HepG2 (cell line): ENCODE measurements at regions not wholly inside any gene's neighbourhood (a gene's known extent, or its start where the extent isn't known, plus 50 kb on each side); places are given as distances from the start of the nearest gene placed in this dataset.

Experiments
- FOXK1 ChIP-seq: sonication (generic); formaldehyde crosslinking; IDR thresholded peaks from 2 replicates; pipeline ENCODE4 v1.4.0; 2020; ENCODE audit warnings: low read depth, missing genetic modification reagents, borderline replicate concordance
- GMEB1 ChIP-seq: sonication (generic); formaldehyde crosslinking; IDR thresholded peaks from 2 replicates; pipeline ENCODE4 v1.5.1; 2020; ENCODE audit warnings: missing genetic modification reagents, mild to moderate bottlenecking, borderline replicate concordance
- GRHL1 ChIP-seq: sonication (generic); formaldehyde crosslinking; conservative IDR thresholded peaks from 2 replicates; pipeline ENCODE4 v1.8.0; 2022; ENCODE audit warnings: missing genetic modification reagents
- HNF4A ChIP-seq: sonication (generic); formaldehyde crosslinking; IDR thresholded peaks from 2 replicates; pipeline ENCODE4 v1.4.0; 2020; ENCODE audit warnings: missing genetic modification reagents
- HOXA3 ChIP-seq: sonication (generic); formaldehyde crosslinking; IDR thresholded peaks from 2 replicates; pipeline ENCODE4 v1.5.0; 2020; ENCODE audit warnings: missing genetic modification reagents
- RXRA ChIP-seq: sonication (generic); formaldehyde crosslinking; IDR thresholded peaks from 2 replicates; pipeline ENCODE4 v1.5.1; 2020; ENCODE audit warnings: missing genetic modification reagents
- SAP130 ChIP-seq: IDR thresholded peaks from 2 replicates; pipeline ENCODE4 v1.6.1; 2016; ENCODE audit warnings: low read depth
- SMYD3 ChIP-seq: sonication (generic); formaldehyde crosslinking; IDR thresholded peaks from 2 replicates; pipeline ENCODE4 v1.8.1; 2023; ENCODE audit warnings: mild to moderate bottlenecking, missing genetic modification reagents
- TFE3 ChIP-seq: IDR thresholded peaks from 2 replicates; pipeline ENCODE4 v1.6.1; 2016
- ZEB1 ChIP-seq: IDR thresholded peaks from 2 replicates; pipeline ENCODE4 v1.6.1; 2012; ENCODE audit warnings: mild to moderate bottlenecking, low read depth, inconsistent platforms; ENCODE audit not compliant: insufficient replicate concordance
- ZFY ChIP-seq: sonication (generic); formaldehyde crosslinking; IDR thresholded peaks from 2 replicates; pipeline ENCODE4 v1.4.0; 2020; ENCODE audit warnings: missing genetic modification reagents
- ZNF589 ChIP-seq: sonication (generic); formaldehyde crosslinking; conservative IDR thresholded peaks from 2 replicates; pipeline ENCODE4 v1.8.0; 2022; ENCODE audit warnings: mild to moderate bottlenecking, moderate library complexity, missing genetic modification reagents
- ZNF614 ChIP-seq: IDR thresholded peaks from 2 replicates; pipeline ENCODE4 v1.6.1; 2018; ENCODE audit warnings: missing biosample characterization, missing genetic modification reagents, inconsistent platforms, borderline replicate concordance
- TF ChIP-seq, protein P1 (sequence below): sonication (generic); formaldehyde crosslinking; IDR thresholded peaks from 2 replicates; pipeline ENCODE4 v1.5.0; 2020; ENCODE audit warnings: mild to moderate bottlenecking, missing genetic modification reagents
- TF ChIP-seq, protein P2 (sequence below): sonication (generic); formaldehyde crosslinking; IDR thresholded peaks from 2 replicates; pipeline ENCODE4 v1.4.0; 2020; ENCODE audit warnings: mild to moderate bottlenecking, missing genetic modification reagents
- TF ChIP-seq, protein P3 (sequence below): sonication (generic); formaldehyde crosslinking; IDR thresholded peaks from 2 replicates; pipeline ENCODE4 v1.5.0; 2020; ENCODE audit warnings: missing genetic modification reagents
- TF ChIP-seq, protein P4 (sequence below): sonication (generic); formaldehyde crosslinking; IDR thresholded peaks from 2 replicates; pipeline ENCODE4 v1.8.0; 2022; ENCODE audit warnings: mild to moderate bottlenecking, missing genetic modification reagents

- peak; percentile 70 for TF ChIP-seq TFE3
- peak; percentile 97 for TF ChIP-seq RXRA
- peak; percentile 88; the same call in 1 of the 2 replicates for TF ChIP-seq ZNF614 (CRISPR knock-in tag)
- no peak for TF ChIP-seq GRHL1
- peak; percentile 54; the same call in 1 of the 2 replicates for TF ChIP-seq GMEB1 (CRISPR knock-in tag)
- TF ChIP-seq, protein P1, sequence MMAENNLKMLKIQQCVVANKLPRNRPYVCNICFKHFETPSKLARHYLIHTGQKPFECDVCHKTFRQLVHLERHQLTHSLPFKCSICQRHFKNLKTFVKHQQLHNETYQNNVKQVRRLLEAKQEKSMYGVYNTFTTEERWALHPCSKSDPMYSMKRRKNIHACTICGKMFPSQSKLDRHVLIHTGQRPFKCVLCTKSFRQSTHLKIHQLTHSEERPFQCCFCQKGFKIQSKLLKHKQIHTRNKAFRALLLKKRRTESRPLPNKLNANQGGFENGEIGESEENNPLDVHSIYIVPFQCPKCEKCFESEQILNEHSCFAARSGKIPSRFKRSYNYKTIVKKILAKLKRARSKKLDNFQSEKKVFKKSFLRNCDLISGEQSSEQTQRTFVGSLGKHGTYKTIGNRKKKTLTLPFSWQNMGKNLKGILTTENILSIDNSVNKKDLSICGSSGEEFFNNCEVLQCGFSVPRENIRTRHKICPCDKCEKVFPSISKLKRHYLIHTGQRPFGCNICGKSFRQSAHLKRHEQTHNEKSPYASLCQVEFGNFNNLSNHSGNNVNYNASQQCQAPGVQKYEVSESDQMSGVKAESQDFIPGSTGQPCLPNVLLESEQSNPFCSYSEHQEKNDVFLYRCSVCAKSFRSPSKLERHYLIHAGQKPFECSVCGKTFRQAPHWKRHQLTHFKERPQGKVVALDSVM (CRISPR knock-in tag): 0 out of 2 replicates have a peak, but pooled peaks have one; percentile 35
- peak; percentile 54; the same call in 1 of the 2 replicates for TF ChIP-seq SMYD3
- peak; percentile 84 for TF ChIP-seq SAP130 (CRISPR knock-in tag)
- TF ChIP-seq ZEB1: peak; percentile 45
- TF ChIP-seq, protein P2, sequence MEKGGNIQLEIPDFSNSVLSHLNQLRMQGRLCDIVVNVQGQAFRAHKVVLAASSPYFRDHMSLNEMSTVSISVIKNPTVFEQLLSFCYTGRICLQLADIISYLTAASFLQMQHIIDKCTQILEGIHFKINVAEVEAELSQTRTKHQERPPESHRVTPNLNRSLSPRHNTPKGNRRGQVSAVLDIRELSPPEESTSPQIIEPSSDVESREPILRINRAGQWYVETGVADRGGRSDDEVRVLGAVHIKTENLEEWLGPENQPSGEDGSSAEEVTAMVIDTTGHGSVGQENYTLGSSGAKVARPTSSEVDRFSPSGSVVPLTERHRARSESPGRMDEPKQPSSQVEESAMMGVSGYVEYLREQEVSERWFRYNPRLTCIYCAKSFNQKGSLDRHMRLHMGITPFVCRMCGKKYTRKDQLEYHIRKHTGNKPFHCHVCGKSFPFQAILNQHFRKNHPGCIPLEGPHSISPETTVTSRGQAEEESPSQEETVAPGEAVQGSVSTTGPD (CRISPR knock-in tag): peak; percentile 89
- TF ChIP-seq, protein P3, sequence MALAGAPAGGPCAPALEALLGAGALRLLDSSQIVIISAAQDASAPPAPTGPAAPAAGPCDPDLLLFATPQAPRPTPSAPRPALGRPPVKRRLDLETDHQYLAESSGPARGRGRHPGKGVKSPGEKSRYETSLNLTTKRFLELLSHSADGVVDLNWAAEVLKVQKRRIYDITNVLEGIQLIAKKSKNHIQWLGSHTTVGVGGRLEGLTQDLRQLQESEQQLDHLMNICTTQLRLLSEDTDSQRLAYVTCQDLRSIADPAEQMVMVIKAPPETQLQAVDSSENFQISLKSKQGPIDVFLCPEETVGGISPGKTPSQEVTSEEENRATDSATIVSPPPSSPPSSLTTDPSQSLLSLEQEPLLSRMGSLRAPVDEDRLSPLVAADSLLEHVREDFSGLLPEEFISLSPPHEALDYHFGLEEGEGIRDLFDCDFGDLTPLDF (CRISPR knock-in tag): peak; percentile 41; the same call in 1 of the 2 replicates
- TF ChIP-seq, protein P4, sequence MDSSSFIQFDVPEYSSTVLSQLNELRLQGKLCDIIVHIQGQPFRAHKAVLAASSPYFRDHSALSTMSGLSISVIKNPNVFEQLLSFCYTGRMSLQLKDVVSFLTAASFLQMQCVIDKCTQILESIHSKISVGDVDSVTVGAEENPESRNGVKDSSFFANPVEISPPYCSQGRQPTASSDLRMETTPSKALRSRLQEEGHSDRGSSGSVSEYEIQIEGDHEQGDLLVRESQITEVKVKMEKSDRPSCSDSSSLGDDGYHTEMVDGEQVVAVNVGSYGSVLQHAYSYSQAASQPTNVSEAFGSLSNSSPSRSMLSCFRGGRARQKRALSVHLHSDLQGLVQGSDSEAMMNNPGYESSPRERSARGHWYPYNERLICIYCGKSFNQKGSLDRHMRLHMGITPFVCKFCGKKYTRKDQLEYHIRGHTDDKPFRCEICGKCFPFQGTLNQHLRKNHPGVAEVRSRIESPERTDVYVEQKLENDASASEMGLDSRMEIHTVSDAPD: peak; percentile 98
- TF ChIP-seq ZFY (CRISPR knock-in tag): no peak
- TF ChIP-seq ZNF589 (CRISPR knock-in tag): 0 out of 2 replicates have a peak, but pooled peaks have one; percentile 60
- peak; percentile 89 for TF ChIP-seq HNF4A
- TF ChIP-seq HOXA3 (CRISPR knock-in tag): peak; percentile 84
- TF ChIP-seq FOXK1 (CRISPR knock-in tag): peak; percentile 98
Measured at GRCh38 chr1:59052166-59052590, 244.7 kb upstream of the FGGY start (continued).
